ENCODE measurements at regions not wholly inside any gene's neighbourhood (a gene's known extent, or its start where the extent isn't known, plus 50 kb on each side); places are given as distances from the start of the nearest gene placed in this dataset.

GRCh38 chr3:118818386-118818785 is 216.3 kb downstream of the IGSF11 start:
- no peaks in the 10 kb centered on the region for H3K27me3 Mint-ChIP-seq
- no peak overlapping the region for H3K27ac Mint-ChIP-seq
- no peaks in the 10 kb centered on the region for H3K4me1 Mint-ChIP-seq (ENCODE audit: low read depth)
- no peaks in the 10 kb centered on the region for H3K36me3 Mint-ChIP-seq (ENCODE audit: low read depth)
- intact Hi-C loops (cut with micrococcal nuclease): no loop called here
- no peak overlapping the region for H3K4me3 Mint-ChIP-seq
- H3K9me3 Mint-ChIP-seq: no peaks in the 10 kb centered on the region

- Mint-ChIP-seq H3K36me3 (ENCODE audit: low read depth) (no peaks in the 10 kb centered on the region), H3K9me3 (no peaks in the 10 kb centered on the region), H3K4me1 (ENCODE audit: low read depth) (no peaks in the 10 kb centered on the region), H3K4me3 (no peak overlapping the region), H3K27ac (no peak overlapping the region), H3K27me3 (no peaks in the 10 kb centered on the region)
- intact Hi-C loops (cut with micrococcal nuclease): no loop called here
These were observed 211.0 kb downstream of the IGSF11 start for GRCh38 chr3:118823626-118824025.

GRCh38 chr3:118827446-118827845 is 207.2 kb downstream of the IGSF11 start:
- Mint-ChIP-seq H3K4me1 (ENCODE audit: low read depth) (no peaks in the 10 kb centered on the region), H3K9me3 (no peaks in the 10 kb centered on the region), H3K4me3 (no peak overlapping the region), H3K27ac (no peak overlapping the region), H3K27me3 (no peaks in the 10 kb centered on the region), H3K36me3 (ENCODE audit: low read depth) (no peaks in the 10 kb centered on the region)
- intact Hi-C loops (cut with micrococcal nuclease): no loop called here

- intact Hi-C loops (cut with micrococcal nuclease): no loop called here
- no peak overlapping the region for H3K27ac Mint-ChIP-seq
- no peaks in the 10 kb centered on the region for H3K36me3 Mint-ChIP-seq (ENCODE audit: low read depth)
- no peak overlapping the region for H3K4me3 Mint-ChIP-seq
- no peaks in the 10 kb centered on the region for H3K9me3 Mint-ChIP-seq
- no peaks in the 10 kb centered on the region for H3K4me1 Mint-ChIP-seq (ENCODE audit: low read depth)
- no peaks in the 10 kb centered on the region for H3K27me3 Mint-ChIP-seq
These were observed 206.3 kb downstream of the IGSF11 start for GRCh38 chr3:118828351-118828750.

GRCh38 chr3:118833075-118833474 is 201.6 kb downstream of the IGSF11 start:
- intact Hi-C loops (cut with micrococcal nuclease): no loop called here
- Mint-ChIP-seq H3K36me3 (ENCODE audit: low read depth) (no peaks in the 10 kb centered on the region), H3K27ac (no peak overlapping the region), H3K4me1 (ENCODE audit: low read depth) (no peaks in the 10 kb centered on the region), H3K9me3 (peaks cover 1% of the 10 kb centered on the region), H3K4me3 (no peak overlapping the region), H3K27me3 (no peaks in the 10 kb centered on the region)

- Mint-ChIP-seq H3K36me3 (ENCODE audit: low read depth) (no peaks in the 10 kb centered on the region), H3K9me3 (peaks cover 53% of the 10 kb centered on the region), H3K27me3 (no peaks in the 10 kb centered on the region), H3K4me3 (no peak overlapping the region), H3K4me1 (ENCODE audit: low read depth) (no peaks in the 10 kb centered on the region), H3K27ac (no peak overlapping the region)
- intact Hi-C loops (cut with micrococcal nuclease): no loop called here
These were observed 195.8 kb downstream of the IGSF11 start for GRCh38 chr3:118838871-118839270.

- no peak overlapping the region for H3K4me3 Mint-ChIP-seq
These were observed 192.3 kb downstream of the IGSF11 start for GRCh38 chr3:118842147-118842863.

GRCh38 chr3:118846176-118846575 is 188.5 kb downstream of the IGSF11 start:
- Mint-ChIP-seq H3K4me3 (no peak overlapping the region), H3K27ac (no peak overlapping the region), H3K9me3 (peaks cover 72% of the 10 kb centered on the region), H3K36me3 (ENCODE audit: low read depth) (no peaks in the 10 kb centered on the region), H3K4me1 (ENCODE audit: low read depth) (no peaks in the 10 kb centered on the region), H3K27me3 (no peaks in the 10 kb centered on the region)
- intact Hi-C loops (cut with micrococcal nuclease): no loop called here

More at GRCh38 chr3:118842147-118842863, 192.3 kb downstream of the IGSF11 start:
- intact Hi-C loops (cut with micrococcal nuclease): no loop called here
- Mint-ChIP-seq H3K27ac (no peak overlapping the region), H3K4me1 (ENCODE audit: low read depth) (no peaks in the 10 kb centered on the region), H3K36me3 (ENCODE audit: low read depth) (no peaks in the 10 kb centered on the region), H3K27me3 (no peaks in the 10 kb centered on the region), H3K9me3 (peaks cover 67% of the 10 kb centered on the region)
